K562 (cell line): ENCODE measurements at regions not wholly inside any gene's neighbourhood (a gene's known extent, or its start where the extent isn't known, plus 50 kb on each side); places are given as distances from the start of the nearest gene placed in this dataset.
"Not testable (repeated sequence)": the region's sequence is repeated elsewhere in the genome, so short reads cannot be mapped to it uniquely, and the experiment has no call there.

Source experiments
- ATAC-seq: fragments of 200-7000 bp; cut with Tn5 transposase; 3 replicates; pipeline ENCODE4 v1.9.1; 2020; ENCODE audit warnings: moderate library complexity
- BruUV-seq: library from RNA; stranded (reverse); fragments of 400-500 nt; replicated peaks from 2 replicates; lab custom pipeline; 2021; lab: Mats Ljungman, UMichigan
- CTCF ChIA-PET: fragments of 300-600 bp; formaldehyde crosslinking; extraction: SDS; loops from one replicate; lab custom pipeline; 2021; ENCODE audit warnings: low intra/inter-chr PET ratio; lab: Yijun Ruan, JAX
- POLR2A ChIA-PET: fragments of 300-600, 350-650 bp; sonication (Branson Sonifier 250); formaldehyde crosslinking; extraction: SDS; loops from one replicate; lab custom pipeline; 2021; ENCODE audit warnings: antibody characterized with exemption, inconsistent platforms; lab: Yijun Ruan, JAX
- DNase-seq, 4 experiments: peaks; one replicate each; pipeline versions ENCODE4 v3.0.0 to v3.0.0-alpha.2; 2011 to 2018; ENCODE audit warnings: low spot score in 3 of 4, mixed read lengths in 3 of 4; ENCODE audit errors: extremely low read depth in 1 of 4
- FAIRE-seq: peaks from 2 replicates; lab custom pipeline; 2011; peaks lifted over from hg19 to GRCh38; lab: Jason Lieb, UNC
- H2AFZ ChIP-seq: 2 replicates; pipeline ENCODE4 v1.6.0; 2011; ENCODE audit warnings: low read depth, low read length, control low read depth, inconsistent platforms
- H3K27ac ChIP-seq: fragments of 200-600 bp; 3 replicates; pipeline ENCODE4 v1.8.0; 2011; ENCODE audit warnings: low read depth, mild to moderate bottlenecking, control low read depth, inconsistent platforms, low read length, moderate library complexity, mixed read lengths; ENCODE audit errors: extremely low read depth
- H3K27me3 ChIP-seq, 2 experiments: fragments of 300-600 bp in 1 of 2; 2 replicates in 1 of 2; 3 replicates in 1 of 2; pipeline versions ENCODE4 v1.6.0 to v1.8.0; 2011; ENCODE audit warnings: inconsistent platforms in 2 of 2, low read length in 2 of 2, mild to moderate bottlenecking in 1 of 2, mixed read lengths in 1 of 2, moderate library complexity in 1 of 2; ENCODE audit not compliant: control insufficient read depth in 2 of 2, insufficient read depth in 2 of 2
- H3K36me3 ChIP-seq: fragments of 300-600 bp; 3 replicates; pipeline ENCODE4 v1.8.0; 2011; ENCODE audit warnings: mild to moderate bottlenecking, low read length, inconsistent platforms; ENCODE audit not compliant: control insufficient read depth, insufficient read depth
- H3K4me1 ChIP-seq, 2 experiments: fragments of 200-600 bp in 1 of 2; replicated peaks in 1 of 2; 2 replicates in 1 of 2; 3 replicates in 1 of 2; pipeline versions ENCODE4 v1.5.1 to v1.8.0; 2011; ENCODE audit warnings: inconsistent platforms in 2 of 2, low read length in 2 of 2, mild to moderate bottlenecking in 1 of 2, mixed read lengths in 1 of 2, moderate library complexity in 1 of 2; ENCODE audit not compliant: control insufficient read depth in 2 of 2, insufficient read depth in 2 of 2
- H3K4me2 ChIP-seq: 2 replicates; pipeline ENCODE4 v1.6.1; 2011; ENCODE audit warnings: low read length, control low read depth, inconsistent platforms, mixed read lengths; ENCODE audit not compliant: insufficient read depth
- H3K4me3 ChIP-seq: fragments of 200-600 bp; sonication (generic), shearing (Covaris generic); 2 replicates; pipeline ENCODE4 v1.5.1; 2016; ENCODE audit warnings: control low read depth, inconsistent platforms
- H3K79me2 ChIP-seq: fragments of 200-600 bp; 3 replicates; pipeline ENCODE4 v1.8.0; 2011; ENCODE audit warnings: low read length, inconsistent platforms; ENCODE audit not compliant: control insufficient read depth, insufficient read depth
- H3K9ac ChIP-seq, 2 experiments: 2 replicates each; pipeline versions ENCODE4 v1.6.0 to v1.6.1; 2011; ENCODE audit warnings: low read depth in 2 of 2, low read length in 2 of 2, control low read depth in 1 of 2, inconsistent platforms in 1 of 2, mild to moderate bottlenecking in 1 of 2, mixed read lengths in 1 of 2; ENCODE audit not compliant: insufficient read depth in 1 of 2
- H3K9me1 ChIP-seq: one replicate; pipeline ENCODE4 v1.6.0; 2011; ENCODE audit warnings: inconsistent platforms, mild to moderate bottlenecking, low read length, moderate library complexity; ENCODE audit not compliant: control insufficient read depth, insufficient read depth
- H3K9me3 ChIP-seq: replicated peaks from 2 replicates; pipeline ENCODE4 v1.5.1; 2011; ENCODE audit warnings: low read depth, low read length, inconsistent platforms; ENCODE audit not compliant: control insufficient read depth, insufficient read depth
- H4K20me1 ChIP-seq: replicated peaks from 2 replicates; pipeline ENCODE4 v1.6.1; 2011; ENCODE audit warnings: low read length, inconsistent platforms, mixed read lengths; ENCODE audit not compliant: control insufficient read depth, insufficient read depth
- WGBS: fragments of 100-300 bp; shearing (Covaris generic); methylation state at CpG from one replicate; pipeline ENCODE4 v1.1.6; 2016; ENCODE audit warnings: low coverage, mixed read lengths; ENCODE audit not compliant: insufficient coverage; ENCODE audit errors: missing lambda C conversion rate; 5-methylcytosine and 5-hydroxymethylcytosine counted together
- in situ Hi-C: fragments of 300-500 bp; cut with MboI; formaldehyde crosslinking; loops from 4 replicates; pipeline ENCODE4 v1.15.0; 2018; ENCODE audit warnings: inconsistent platforms, mixed read lengths
- intact Hi-C: fragments of 100-400 bp; cut with micrococcal nuclease; formaldehyde crosslinking; loops from 2 replicates; pipeline ENCODE4 v1.14.2; 2022

GRCh38 chr4:3610851-3611250 lies 78.6 kb upstream of the LRPAP1 start:
- H3K4me3 ChIP-seq, in situ Hi-C loops, DNase-seq, H3K9me1 ChIP-seq, H2AFZ ChIP-seq, H3K4me1 ChIP-seq, ATAC-seq, H3K36me3 ChIP-seq, H3K27ac ChIP-seq, H3K79me2 ChIP-seq, H3K9ac ChIP-seq, H3K4me2 ChIP-seq, H4K20me1 ChIP-seq, BruUV-seq, H3K9me3 ChIP-seq, FAIRE-seq, POLR2A ChIA-PET, intact Hi-C loops, CTCF ChIA-PET: not testable (repeated sequence)
- WGBS = 0% methylated on average over 4 of the region's 4 CpGs
- H3K27me3 ChIP-seq = peaks cover 0 to 15% of the 10 kb centered on the region in 2 experiments; a peak in 1 of 5 replicates

- ATAC-seq, H3K27me3 ChIP-seq, in situ Hi-C loops, H3K9me1 ChIP-seq, H4K20me1 ChIP-seq, FAIRE-seq, intact Hi-C loops, H3K9me3 ChIP-seq, CTCF ChIA-PET, H3K36me3 ChIP-seq, H3K4me2 ChIP-seq, H3K4me3 ChIP-seq, POLR2A ChIA-PET, H3K4me1 ChIP-seq, H2AFZ ChIP-seq, H3K79me2 ChIP-seq, H3K9ac ChIP-seq, DNase-seq, H3K27ac ChIP-seq, BruUV-seq: not testable (repeated sequence)
- 0% methylated on average over 2 of the region's 2 CpGs for WGBS
Observed at GRCh38 chr4:3609905-3610304, 77.7 kb upstream of the LRPAP1 start.
